ENCODE measurements at regions not wholly inside any gene's neighbourhood (a gene's known extent, or its start where the extent isn't known, plus 50 kb on each side); places are given as distances from the start of the nearest gene placed in this dataset.
"Not testable (repeated sequence)": the region's sequence is repeated elsewhere in the genome, so short reads cannot be mapped to it uniquely, and the experiment has no call there.

DNA sequence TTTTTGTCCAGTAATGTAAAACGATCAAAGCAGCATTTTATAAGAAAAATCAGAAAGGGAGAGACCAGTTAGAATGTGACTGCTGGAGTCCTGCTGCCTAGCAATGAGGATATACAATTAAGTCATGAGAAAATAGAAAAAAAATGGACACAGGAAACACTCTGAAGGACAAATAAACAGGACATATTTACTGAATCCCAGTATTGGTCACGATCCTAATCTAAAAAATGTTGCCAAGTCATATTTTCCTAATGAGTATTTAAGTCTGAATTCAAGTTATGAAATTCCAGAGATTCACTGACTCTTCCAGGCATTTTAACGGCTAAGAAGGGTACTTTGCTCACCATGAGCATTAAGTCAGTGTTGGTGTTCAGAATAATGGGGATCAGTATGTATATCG, 154.3 kb upstream of the CCDC54 start:
- TF ChIP-seq, protein P1, sequence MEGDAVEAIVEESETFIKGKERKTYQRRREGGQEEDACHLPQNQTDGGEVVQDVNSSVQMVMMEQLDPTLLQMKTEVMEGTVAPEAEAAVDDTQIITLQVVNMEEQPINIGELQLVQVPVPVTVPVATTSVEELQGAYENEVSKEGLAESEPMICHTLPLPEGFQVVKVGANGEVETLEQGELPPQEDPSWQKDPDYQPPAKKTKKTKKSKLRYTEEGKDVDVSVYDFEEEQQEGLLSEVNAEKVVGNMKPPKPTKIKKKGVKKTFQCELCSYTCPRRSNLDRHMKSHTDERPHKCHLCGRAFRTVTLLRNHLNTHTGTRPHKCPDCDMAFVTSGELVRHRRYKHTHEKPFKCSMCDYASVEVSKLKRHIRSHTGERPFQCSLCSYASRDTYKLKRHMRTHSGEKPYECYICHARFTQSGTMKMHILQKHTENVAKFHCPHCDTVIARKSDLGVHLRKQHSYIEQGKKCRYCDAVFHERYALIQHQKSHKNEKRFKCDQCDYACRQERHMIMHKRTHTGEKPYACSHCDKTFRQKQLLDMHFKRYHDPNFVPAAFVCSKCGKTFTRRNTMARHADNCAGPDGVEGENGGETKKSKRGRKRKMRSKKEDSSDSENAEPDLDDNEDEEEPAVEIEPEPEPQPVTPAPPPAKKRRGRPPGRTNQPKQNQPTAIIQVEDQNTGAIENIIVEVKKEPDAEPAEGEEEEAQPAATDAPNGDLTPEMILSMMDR (IDR thresholded peaks at IDR 0.05; ENCODE audit: control insufficient read depth, extremely low read depth, insufficient read depth) = no peak
- no peak for DNase-seq (ENCODE audit: low read depth)

DNA sequence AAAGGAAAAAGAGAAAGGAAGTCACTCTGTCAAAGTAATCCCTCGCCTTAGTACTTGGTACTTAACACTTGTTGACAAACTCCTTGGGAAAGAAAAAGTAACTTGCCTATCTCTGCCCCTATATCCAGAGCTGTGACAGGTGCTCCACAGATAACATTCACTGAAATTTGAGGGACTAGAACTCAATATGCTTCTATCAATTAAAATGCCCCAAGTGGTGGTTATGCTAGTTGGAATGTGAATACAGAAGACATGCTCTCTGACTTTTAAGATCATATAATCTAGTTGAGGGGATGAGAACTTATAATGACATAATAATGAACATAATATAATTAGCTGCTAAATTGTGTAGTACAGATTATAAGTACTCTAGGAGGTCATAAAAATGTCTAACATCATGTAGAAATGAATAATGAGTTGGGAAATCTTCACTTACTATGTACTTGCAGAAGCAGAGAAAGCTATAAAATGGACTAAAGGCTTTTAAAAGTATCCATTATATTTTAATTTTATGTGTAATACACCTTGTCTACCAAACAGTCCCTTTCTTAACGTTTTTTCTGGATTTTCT, 153.1 kb upstream of the CCDC54 start:
- no peak for DNase-seq (ENCODE audit: low read depth)
- TF ChIP-seq, protein P1 (IDR thresholded peaks at IDR 0.05; ENCODE audit: control insufficient read depth, extremely low read depth, insufficient read depth) = no peak
- no peak overlapping the region for H3K4me3 ChIP-seq (ENCODE audit: low read depth, low read length)

More for the DNA sequence above, 154.3 kb upstream of the CCDC54 start:
- no peak overlapping the region for H3K4me3 ChIP-seq (ENCODE audit: low read depth, low read length)

DNA sequence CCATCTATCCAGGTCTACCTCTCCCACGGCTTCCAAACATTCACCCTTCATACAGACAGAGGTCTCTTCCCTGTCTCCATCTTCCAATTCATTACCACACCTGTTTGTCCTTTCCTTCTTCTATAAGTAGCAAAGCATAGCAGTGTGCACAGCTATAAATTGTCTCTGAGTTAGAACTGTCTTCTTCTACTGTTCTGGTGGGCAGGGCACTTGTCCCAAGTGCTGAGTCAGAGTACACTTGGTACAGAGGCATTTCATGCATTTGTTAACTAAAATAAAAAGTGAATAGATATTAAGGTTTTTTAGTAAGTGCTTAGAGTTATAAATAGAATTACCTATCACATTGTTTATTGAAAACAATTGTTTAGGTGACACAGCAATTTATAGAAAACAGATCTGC, 150.1 kb upstream of the CCDC54 start:
- DNase-seq (ENCODE audit: low read depth) = no peak
- no peak overlapping the region for H3K4me3 ChIP-seq (ENCODE audit: low read depth, low read length)
- TF ChIP-seq, protein P1 (IDR thresholded peaks at IDR 0.05; ENCODE audit: control insufficient read depth, extremely low read depth, insufficient read depth) = no peak

GRCh38 chr3:107233877-107234276, 143.4 kb upstream of the CCDC54 start:
- not testable (repeated sequence) for H3K4me3 ChIP-seq (ENCODE audit: low read depth, low read length); DNase-seq (ENCODE audit: low read depth)

GRCh38 chr3:107235193-107235927, 141.9 kb upstream of the CCDC54 start:
- peak overlapping the region; percentile 44 for H3K4me3 ChIP-seq (ENCODE audit: low read depth, low read length)
- TF ChIP-seq, protein P1 (IDR thresholded peaks at IDR 0.05; ENCODE audit: control insufficient read depth, extremely low read depth, insufficient read depth) = no peak
- DNase-seq (ENCODE audit: low read depth) = no peak

- peak; percentile 79 for DNase-seq (ENCODE audit: low read depth)
- H3K4me3 ChIP-seq (ENCODE audit: low read depth, low read length) = peak overlapping the region; percentile 44
- TF ChIP-seq, protein P1 (IDR thresholded peaks at IDR 0.05; ENCODE audit: control insufficient read depth, extremely low read depth, insufficient read depth) = peak; percentile 80
Observed at GRCh38 chr3:107235928-107236315, 141.3 kb upstream of the CCDC54 start.

DNA sequence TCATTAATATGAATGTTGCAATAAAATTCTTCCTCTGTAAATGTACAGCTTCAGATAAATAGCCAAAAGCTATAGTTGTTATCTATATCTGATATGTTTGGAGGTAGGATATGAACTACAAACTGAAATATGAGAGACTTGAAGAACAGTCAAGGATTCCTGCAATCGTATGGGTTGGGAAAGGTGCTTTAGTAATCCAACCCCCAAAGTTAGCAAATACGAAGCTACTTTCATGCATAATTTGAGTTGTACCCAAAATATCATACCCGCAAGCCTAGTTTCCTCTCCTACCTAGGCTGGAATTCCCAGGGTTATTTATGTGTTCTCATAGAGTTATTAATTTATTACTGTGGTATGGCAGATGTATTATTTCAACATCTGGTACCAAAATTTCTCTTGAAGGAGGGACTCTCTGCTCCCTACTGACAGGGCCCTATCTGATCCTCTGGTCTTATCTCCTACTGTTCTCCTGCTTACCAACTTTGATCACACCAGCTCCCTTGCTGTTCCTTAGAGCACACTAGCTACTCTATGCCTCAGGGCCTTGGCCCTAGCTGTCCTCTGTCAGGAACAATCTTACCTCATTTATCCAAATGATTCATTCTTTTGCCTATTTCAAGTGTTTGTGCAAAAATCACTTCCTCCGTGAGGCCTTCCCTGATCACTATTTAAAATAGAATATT, 140.4 kb upstream of the CCDC54 start:
- no peak overlapping the region for H3K4me3 ChIP-seq (ENCODE audit: low read depth, low read length)
- DNase-seq (ENCODE audit: low read depth) = no peak
- TF ChIP-seq, protein P1 (IDR thresholded peaks at IDR 0.05; ENCODE audit: control insufficient read depth, extremely low read depth, insufficient read depth) = no peak

Data from LNCaP clone FGC (cell line).